ENCODE measurements at regions not wholly inside any gene's neighbourhood (a gene's known extent, or its start where the extent isn't known, plus 50 kb on each side); places are given as distances from the start of the nearest gene placed in this dataset.

GRCh38 chr14:85878874-85879273 lies 348.9 kb downstream of the FLRT2 start:
- Histone ChIP-seq H3K27me3 (ENCODE audit: control insufficient read depth in 3 of 3, insufficient read depth in 3 of 3, low read length in 2 of 3) (no peaks in the 10 kb centered on the region), H3K4me1 (ENCODE audit: control insufficient read depth in 5 of 5, insufficient read depth in 5 of 5, low read length in 5 of 5) (no peaks in the 10 kb centered on the region), H3K4me3 (no peak overlapping the region), H3K9ac (ENCODE audit: insufficient read depth in 1 of 2, low read length in 2 of 2) (no peak overlapping the region), H3K27ac (ENCODE audit: low read depth in 1 of 2, low read length in 1 of 2) (no peak overlapping the region), H3K9me3 (ENCODE audit: control insufficient read depth in 4 of 4, insufficient read depth in 3 of 4, low read length in 3 of 4) (no peaks in the 10 kb centered on the region), H3K36me3 (ENCODE audit: control insufficient read depth in 4 of 4, insufficient read depth in 4 of 4, low read length in 4 of 4) (no peaks in the 10 kb centered on the region)
- TF ChIP-seq CTCF (IDR thresholded peaks at IDR 0.05; ENCODE audit: control extremely low read depth, extremely low read depth): no peak
- DNase-seq (no peak), ATAC-seq (ENCODE audit: insufficient read depth, low FRiP score) (no peak)
- 86 to 92% methylated on average over 7 of the region's 7 CpGs for WGBS, 2 donors

GRCh38 chr14:85873006-85873405 lies 343.1 kb downstream of the FLRT2 start:
- Histone ChIP-seq H3K27ac (ENCODE audit: low read depth in 1 of 2, low read length in 1 of 2) (no peak overlapping the region), H3K4me3 (no peak overlapping the region), H3K27me3 (ENCODE audit: control insufficient read depth in 3 of 3, insufficient read depth in 3 of 3, low read length in 2 of 3) (no peaks in the 10 kb centered on the region), H3K9me3 (ENCODE audit: control insufficient read depth in 4 of 4, insufficient read depth in 3 of 4, low read length in 3 of 4) (no peaks in the 10 kb centered on the region), H3K36me3 (ENCODE audit: control insufficient read depth in 4 of 4, insufficient read depth in 4 of 4, low read length in 4 of 4) (no peaks in the 10 kb centered on the region), H3K4me1 (ENCODE audit: control insufficient read depth in 5 of 5, insufficient read depth in 5 of 5, low read length in 5 of 5) (no peaks in the 10 kb centered on the region), H3K9ac (ENCODE audit: insufficient read depth in 1 of 2, low read length in 2 of 2) (no peak overlapping the region)
- 90 to 92% methylated on average over 6 of the region's 6 CpGs for WGBS, 2 donors
- no peak for ATAC-seq (ENCODE audit: insufficient read depth, low FRiP score)
- DNase-seq: no peak
- no peak for TF ChIP-seq CTCF (IDR thresholded peaks at IDR 0.05; ENCODE audit: control extremely low read depth, extremely low read depth)

GRCh38 chr14:85867450-85867849 lies 337.5 kb downstream of the FLRT2 start:
- Histone ChIP-seq H3K27ac (ENCODE audit: low read depth in 1 of 2, low read length in 1 of 2) (no peak overlapping the region), H3K9ac (ENCODE audit: insufficient read depth in 1 of 2, low read length in 2 of 2) (no peak overlapping the region), H3K4me3 (no peak overlapping the region), H3K9me3 (ENCODE audit: control insufficient read depth in 4 of 4, insufficient read depth in 3 of 4, low read length in 3 of 4) (no peaks in the 10 kb centered on the region), H3K36me3 (ENCODE audit: control insufficient read depth in 4 of 4, insufficient read depth in 4 of 4, low read length in 4 of 4) (no peaks in the 10 kb centered on the region), H3K4me1 (ENCODE audit: control insufficient read depth in 5 of 5, insufficient read depth in 5 of 5, low read length in 5 of 5) (peaks cover 0 to 3% (median 0%) of the 10 kb centered on the region in 5 donors), H3K27me3 (ENCODE audit: control insufficient read depth in 3 of 3, insufficient read depth in 3 of 3, low read length in 2 of 3) (no peaks in the 10 kb centered on the region)
- DNase-seq (no peak), ATAC-seq (ENCODE audit: insufficient read depth, low FRiP score) (no peak)
- WGBS, 2 donors: 82 to 97% methylated on average over 4 of the region's 4 CpGs
- TF ChIP-seq CTCF (IDR thresholded peaks at IDR 0.05; ENCODE audit: control extremely low read depth, extremely low read depth): no peak

GRCh38 chr14:85865701-85866100 lies 335.8 kb downstream of the FLRT2 start:
- ATAC-seq (ENCODE audit: insufficient read depth, low FRiP score) (no peak), DNase-seq (no peak)
- Histone ChIP-seq H3K9ac (ENCODE audit: insufficient read depth in 1 of 2, low read length in 2 of 2) (no peak overlapping the region), H3K9me3 (ENCODE audit: control insufficient read depth in 4 of 4, insufficient read depth in 3 of 4, low read length in 3 of 4) (no peaks in the 10 kb centered on the region), H3K27me3 (ENCODE audit: control insufficient read depth in 3 of 3, insufficient read depth in 3 of 3, low read length in 2 of 3) (no peaks in the 10 kb centered on the region), H3K4me1 (ENCODE audit: control insufficient read depth in 5 of 5, insufficient read depth in 5 of 5, low read length in 5 of 5) (peaks cover 0 to 3% (median 0%) of the 10 kb centered on the region in 5 donors), H3K27ac (ENCODE audit: low read depth in 1 of 2, low read length in 1 of 2) (no peak overlapping the region), H3K4me3 (no peak overlapping the region), H3K36me3 (ENCODE audit: control insufficient read depth in 4 of 4, insufficient read depth in 4 of 4, low read length in 4 of 4) (no peaks in the 10 kb centered on the region)
- WGBS, 2 donors: 93 to 95% methylated on average over 3 of the region's 3 CpGs
- no peak for TF ChIP-seq CTCF (IDR thresholded peaks at IDR 0.05; ENCODE audit: control extremely low read depth, extremely low read depth)
